Body of pancreas (tissue), 4 donors: ENCODE measurements at regions not wholly inside any gene's neighbourhood (a gene's known extent, or its start where the extent isn't known, plus 50 kb on each side); places are given as distances from the start of the nearest gene placed in this dataset.

Experiments used
- ATAC-seq: fragments of 150-250 bp; one replicate; pipeline ENCODE4 v1.9.1; 2016
- DNase-seq, 4 donors: peaks; one replicate each; pipeline ENCODE4 v3.0.0-alpha.2; 2019
- H3K27ac ChIP-seq, 4 donors: fragments of 200-600 bp; sonication (generic); 1 replicate in 3 of 4; 2 replicates in 1 of 4; pipeline versions ENCODE4 v1.5.1 to v1.6.1; 2016 to 2019; ENCODE audit warnings: mild to moderate bottlenecking in 1 of 4, mixed read lengths in 1 of 4, moderate library complexity in 1 of 4
- H3K27me3 ChIP-seq, 2 donors: fragments of 200-600 bp; sonication (generic); one replicate each; pipeline ENCODE4 v1.6.0; 2016; ENCODE audit warnings: mild to moderate bottlenecking in 1 of 2
- H3K36me3 ChIP-seq, 2 donors: fragments of 200-600 bp; sonication (generic); replicated peaks in 1 of 2; 2 replicates each; pipeline ENCODE4 v1.5.1; 2016; ENCODE audit warnings: low read depth in 2 of 2; ENCODE audit not compliant: insufficient read depth in 1 of 2
- H3K4me1 ChIP-seq: fragments of 200-600 bp; sonication (generic); one replicate; pipeline ENCODE4 v1.6.0; 2016
- H3K4me3 ChIP-seq, 2 donors: fragments of 200-600 bp; sonication (generic); 1 replicate in 1 of 2; 2 replicates in 1 of 2; pipeline ENCODE4 v1.5.1; 2016 to 2019
- H3K9me3 ChIP-seq, 3 donors: fragments of 200-600 bp; sonication (generic); 1 replicate in 2 of 3; 2 replicates in 1 of 3; pipeline ENCODE4 v1.5.1; 2016
- POLR2A ChIP-seq, 3 donors: fragments of 450-650 bp; IDR thresholded peaks; one replicate each; pipeline ENCODE4 v1.6.1; 2016; ENCODE audit warnings: antibody characterized with exemption in 3 of 3, mild to moderate bottlenecking in 2 of 3
- WGBS, 2 donors: methylation state at CpG; one replicate each; pipeline ENCODE4 v1.1.5; 2017; 5-methylcytosine and 5-hydroxymethylcytosine counted together
- intact Hi-C: fragments of 100-400 bp; cut with DNase I; formaldehyde crosslinking; loops from one replicate; pipeline ENCODE4 v1.15.1; 2023
- TF ChIP-seq, protein P1 (sequence below), 7 experiments: fragments of 450-650 bp in 4 of 7; fragments of 200-600 bp in 3 of 7; sonication (generic) in 3 of 7; IDR thresholded peaks; one replicate each; pipeline ENCODE4 v1.5.1; 2016 to 2019; ENCODE audit warnings: antibody characterized with exemption in 7 of 7

DNA sequence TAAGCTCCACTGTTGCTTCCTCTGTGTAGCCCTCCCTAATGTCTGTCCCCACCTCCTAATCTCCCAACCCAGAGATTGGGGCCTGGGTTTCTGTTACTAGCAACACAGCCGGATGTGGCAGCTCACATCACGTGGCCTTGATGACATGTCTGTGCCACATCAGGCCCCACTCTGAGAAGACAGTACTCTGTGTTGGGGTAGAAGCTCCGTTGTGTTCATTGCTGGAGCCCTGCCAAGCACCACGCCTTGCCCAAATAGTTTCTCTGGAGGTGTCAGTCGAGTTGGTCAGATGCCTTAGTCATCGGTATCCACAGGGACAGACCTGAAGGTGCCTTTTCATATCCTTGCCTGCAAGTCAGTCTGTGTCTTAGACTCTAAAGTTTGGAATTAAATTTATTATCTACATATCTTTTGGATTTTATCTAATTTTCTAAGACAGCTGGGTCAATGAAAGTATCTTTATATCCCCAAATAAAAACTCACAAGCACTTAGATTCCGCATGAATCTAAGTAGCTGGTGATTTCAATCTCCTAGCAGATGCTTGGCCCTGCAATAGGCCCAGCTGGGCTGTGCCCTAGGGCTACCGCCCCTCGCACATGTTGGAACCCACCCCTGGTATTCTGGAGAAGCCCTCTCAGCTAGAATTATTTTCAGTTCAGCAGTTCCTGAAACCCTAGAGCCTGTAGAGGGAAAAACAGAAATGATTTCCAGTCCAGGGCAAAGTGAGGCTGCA, 204.0 kb upstream of the TSHZ3 start:
- intact Hi-C loops = no loop called here
- no peak overlapping the region for H3K4me3 ChIP-seq
- H3K9me3 ChIP-seq = no peaks in the 10 kb centered on the region
- no peaks in the 10 kb centered on the region for H3K27me3 ChIP-seq
- no peaks in the 10 kb centered on the region for H3K4me1 ChIP-seq
- no peak overlapping the region for H3K27ac ChIP-seq
- TF ChIP-seq, protein P1, sequence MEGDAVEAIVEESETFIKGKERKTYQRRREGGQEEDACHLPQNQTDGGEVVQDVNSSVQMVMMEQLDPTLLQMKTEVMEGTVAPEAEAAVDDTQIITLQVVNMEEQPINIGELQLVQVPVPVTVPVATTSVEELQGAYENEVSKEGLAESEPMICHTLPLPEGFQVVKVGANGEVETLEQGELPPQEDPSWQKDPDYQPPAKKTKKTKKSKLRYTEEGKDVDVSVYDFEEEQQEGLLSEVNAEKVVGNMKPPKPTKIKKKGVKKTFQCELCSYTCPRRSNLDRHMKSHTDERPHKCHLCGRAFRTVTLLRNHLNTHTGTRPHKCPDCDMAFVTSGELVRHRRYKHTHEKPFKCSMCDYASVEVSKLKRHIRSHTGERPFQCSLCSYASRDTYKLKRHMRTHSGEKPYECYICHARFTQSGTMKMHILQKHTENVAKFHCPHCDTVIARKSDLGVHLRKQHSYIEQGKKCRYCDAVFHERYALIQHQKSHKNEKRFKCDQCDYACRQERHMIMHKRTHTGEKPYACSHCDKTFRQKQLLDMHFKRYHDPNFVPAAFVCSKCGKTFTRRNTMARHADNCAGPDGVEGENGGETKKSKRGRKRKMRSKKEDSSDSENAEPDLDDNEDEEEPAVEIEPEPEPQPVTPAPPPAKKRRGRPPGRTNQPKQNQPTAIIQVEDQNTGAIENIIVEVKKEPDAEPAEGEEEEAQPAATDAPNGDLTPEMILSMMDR (IDR thresholded peaks at IDR 0.05) = no peak
- TF ChIP-seq POLR2A (IDR thresholded peaks at IDR 0.05) = no peak
- 62 to 75% methylated on average over 8 to 9 of the region's 9 CpGs for WGBS, 2 donors
- no peaks in the 10 kb centered on the region for H3K36me3 ChIP-seq
- ATAC-seq (no peak), DNase-seq (no peak)

DNA sequence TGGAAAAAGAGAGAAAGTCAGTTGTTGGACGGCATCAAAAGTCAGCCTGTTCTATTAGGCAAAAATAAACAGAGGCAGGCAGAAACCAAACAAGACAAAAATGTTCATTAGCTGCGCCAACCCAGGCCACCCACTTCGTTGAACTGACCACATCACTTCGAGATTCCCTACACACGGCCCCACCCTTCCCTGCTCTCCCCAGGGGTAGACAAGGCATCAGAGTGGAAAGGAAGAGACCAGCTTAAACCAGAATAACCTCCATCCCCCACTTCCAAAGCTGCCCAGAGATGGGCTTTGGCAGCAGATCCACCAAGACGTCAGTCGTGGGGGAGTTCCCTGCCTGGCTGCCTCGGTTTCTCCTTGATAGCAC, 204.6 kb upstream of the TSHZ3 start:
- H3K4me3 ChIP-seq = no peak overlapping the region
- ATAC-seq (no peak), DNase-seq (no peak)
- H3K4me1 ChIP-seq = no peaks in the 10 kb centered on the region
- no peak overlapping the region for H3K27ac ChIP-seq
- no peaks in the 10 kb centered on the region for H3K9me3 ChIP-seq
- TF ChIP-seq POLR2A (IDR thresholded peaks at IDR 0.05) = no peak
- H3K27me3 ChIP-seq = no peaks in the 10 kb centered on the region
- H3K36me3 ChIP-seq = no peaks in the 10 kb centered on the region
- 42 to 48% methylated on average over 8 of the region's 8 CpGs for WGBS, 2 donors
- intact Hi-C loops = no loop called here

DNA sequence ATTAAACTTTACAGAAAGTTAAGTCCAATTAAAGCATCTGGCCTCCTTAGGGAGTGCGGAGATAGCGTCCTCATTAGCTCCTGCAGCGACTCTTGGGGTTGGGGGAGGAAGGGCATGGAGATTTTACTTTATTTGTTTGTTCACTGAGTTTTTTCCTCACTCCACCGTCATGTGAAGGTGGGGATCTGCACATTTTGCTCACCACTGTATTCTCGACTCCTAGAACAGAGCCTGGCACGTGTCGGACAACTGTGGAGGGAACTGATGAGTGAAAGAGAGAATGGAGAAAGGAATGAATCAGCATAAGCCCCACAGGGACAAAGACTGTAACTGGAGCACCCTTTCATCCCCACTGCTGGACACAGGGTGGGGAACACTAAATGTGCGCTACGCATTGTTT, 205.1 kb upstream of the TSHZ3 start:
- no peak for ATAC-seq
- Histone ChIP-seq H3K9me3 (peaks cover 0 to 3% (median 0%) of the 10 kb centered on the region in 3 donors), H3K27me3 (no peaks in the 10 kb centered on the region), H3K36me3 (no peaks in the 10 kb centered on the region), H3K4me1 (no peaks in the 10 kb centered on the region), H3K27ac (no peak overlapping the region), H3K4me3 (no peak overlapping the region)
- DNase-seq = no peak
- no peak for TF ChIP-seq POLR2A (IDR thresholded peaks at IDR 0.05)
- TF ChIP-seq, protein P1 (IDR thresholded peaks at IDR 0.05) = no peak
- whole genome bisulfite sequencing, 2 donors = 64 to 66% methylated on average over 9 of the region's 9 CpGs
- intact Hi-C loops = no loop called here

DNA sequence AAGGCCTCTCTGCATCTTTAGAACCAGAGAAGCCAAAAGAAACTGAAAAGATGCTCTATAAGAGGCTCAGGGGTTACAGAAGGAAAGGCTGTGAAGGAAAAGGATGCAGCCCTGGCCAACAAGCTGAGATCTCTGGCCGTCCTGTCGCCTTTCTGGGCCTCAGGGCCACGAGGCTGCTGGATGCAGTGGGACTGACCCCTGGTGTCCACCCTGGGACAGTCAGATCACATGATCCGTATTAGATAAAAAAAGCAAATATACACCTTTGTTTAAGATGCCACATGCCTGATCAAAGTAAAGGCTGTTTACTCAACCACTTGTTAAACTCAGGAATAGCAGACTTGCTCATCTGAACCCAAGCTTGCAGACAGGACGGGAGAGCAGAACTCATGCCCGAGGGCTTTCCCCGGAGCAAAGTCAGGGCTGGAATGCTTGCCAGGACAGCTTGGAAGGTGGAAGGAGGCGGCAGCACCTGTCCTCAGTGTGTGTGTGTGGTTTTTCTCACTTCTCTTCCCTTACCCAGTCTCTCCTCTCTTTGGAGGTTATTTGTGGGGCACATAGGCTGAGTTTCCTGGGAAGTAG, 206.5 kb upstream of the TSHZ3 start:
- 18 to 26% methylated on average over 8 of the region's 8 CpGs for WGBS, 2 donors
- intact Hi-C loops = no loop called here
- TF ChIP-seq POLR2A (IDR thresholded peaks at IDR 0.05) = no peak
- TF ChIP-seq, protein P1 (IDR thresholded peaks at IDR 0.05) = no peak
- Histone ChIP-seq H3K27ac (no peak overlapping the region), H3K9me3 (peaks cover 0 to 7% (median 0%) of the 10 kb centered on the region in 3 donors), H3K4me1 (no peaks in the 10 kb centered on the region), H3K4me3 (no peak overlapping the region), H3K36me3 (no peaks in the 10 kb centered on the region), H3K27me3 (no peaks in the 10 kb centered on the region)
- DNase-seq (no peak), ATAC-seq (no peak)

DNA sequence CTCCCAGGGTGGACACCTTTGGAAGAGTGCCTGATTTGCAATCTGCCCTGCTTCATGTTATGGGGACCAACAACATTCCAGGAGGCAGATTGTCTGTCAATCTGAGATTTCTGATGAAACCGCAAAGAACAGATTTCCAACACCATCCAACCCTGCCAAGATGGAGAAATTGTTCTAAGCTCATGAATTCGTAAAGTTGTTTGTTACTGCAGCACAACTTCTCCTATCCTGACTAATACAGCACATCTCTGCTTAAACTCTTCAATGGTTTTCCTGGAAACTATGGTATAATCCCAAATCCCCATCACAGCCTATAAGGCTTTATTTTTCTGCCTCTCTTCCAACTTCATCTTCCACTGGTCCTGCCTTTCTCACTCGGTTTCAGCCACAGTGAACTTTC, 210.3 kb upstream of the TSHZ3 start:
- DNase-seq (no peak), ATAC-seq (no peak)
- Histone ChIP-seq H3K36me3 (no peaks in the 10 kb centered on the region), H3K9me3 (peaks cover 0 to 7% (median 0%) of the 10 kb centered on the region in 3 donors), H3K4me3 (no peak overlapping the region), H3K27me3 (no peaks in the 10 kb centered on the region), H3K27ac (no peak overlapping the region), H3K4me1 (no peaks in the 10 kb centered on the region)
- WGBS, 2 donors = 79 to 82% methylated on average over 3 of the region's 3 CpGs
- no peak for TF ChIP-seq POLR2A (IDR thresholded peaks at IDR 0.05)
- TF ChIP-seq, protein P1 (IDR thresholded peaks at IDR 0.05) = no peak
- intact Hi-C loops = no loop called here
